ENCODE measurements at regions not wholly inside any gene's neighbourhood (a gene's known extent, or its start where the extent isn't known, plus 50 kb on each side); places are given as distances from the start of the nearest gene placed in this dataset.
"Not testable (repeated sequence)": the region's sequence is repeated elsewhere in the genome, so short reads cannot be mapped to it uniquely, and the experiment has no call there.

DNA sequence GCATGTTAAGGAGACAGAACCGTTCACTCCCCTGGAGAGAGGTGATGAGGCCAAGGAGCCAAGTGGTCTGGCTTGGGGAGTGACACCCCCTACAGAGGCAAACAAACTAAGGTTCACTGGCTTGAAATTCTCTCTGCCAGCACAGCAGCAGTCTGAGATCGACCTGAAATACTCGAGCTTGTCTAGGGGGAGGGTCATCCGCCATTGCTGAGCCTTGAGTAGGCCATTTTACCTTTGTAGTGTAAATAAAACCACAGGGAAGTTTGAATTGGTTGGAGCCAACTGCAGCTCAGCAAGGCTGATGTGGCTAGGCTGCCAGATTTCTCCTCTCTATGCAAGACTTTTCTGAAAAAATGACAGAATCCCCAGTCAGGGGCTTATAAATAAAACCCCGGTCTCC lies 52.9 kb downstream of the CDY2B start:
- H3K27me3 Mint-ChIP-seq; H3K4me1 Mint-ChIP-seq (ENCODE audit: low read depth); H3K4me3 Mint-ChIP-seq; H3K9me3 Mint-ChIP-seq (ENCODE audit: low read depth); H3K36me3 Mint-ChIP-seq; H3K27ac Mint-ChIP-seq: not testable (repeated sequence)

DNA sequence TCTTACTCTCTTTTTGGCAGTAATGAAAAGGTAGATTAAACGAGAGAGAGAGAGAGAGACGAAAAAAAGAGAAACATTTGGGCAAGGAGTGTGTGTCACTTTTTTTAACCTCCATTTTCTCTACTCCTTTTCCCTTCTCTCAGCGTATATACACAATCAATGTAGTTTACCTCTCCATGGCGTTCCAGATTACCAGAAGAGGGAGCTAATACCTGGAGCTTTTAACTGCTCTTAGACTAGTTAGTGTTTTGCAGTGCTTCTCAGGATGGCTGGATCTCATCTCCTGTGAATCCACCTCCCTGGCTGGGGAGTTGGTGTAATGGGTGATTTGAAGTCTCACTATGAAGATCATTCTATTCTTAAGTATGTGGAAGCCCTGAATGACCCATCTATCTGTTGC lies 60.3 kb downstream of the CDY2B start:
- not testable (repeated sequence) for H3K4me1 Mint-ChIP-seq (ENCODE audit: low read depth); H3K4me3 Mint-ChIP-seq; H3K27ac Mint-ChIP-seq; H3K27me3 Mint-ChIP-seq; H3K9me3 Mint-ChIP-seq (ENCODE audit: low read depth); H3K36me3 Mint-ChIP-seq

DNA sequence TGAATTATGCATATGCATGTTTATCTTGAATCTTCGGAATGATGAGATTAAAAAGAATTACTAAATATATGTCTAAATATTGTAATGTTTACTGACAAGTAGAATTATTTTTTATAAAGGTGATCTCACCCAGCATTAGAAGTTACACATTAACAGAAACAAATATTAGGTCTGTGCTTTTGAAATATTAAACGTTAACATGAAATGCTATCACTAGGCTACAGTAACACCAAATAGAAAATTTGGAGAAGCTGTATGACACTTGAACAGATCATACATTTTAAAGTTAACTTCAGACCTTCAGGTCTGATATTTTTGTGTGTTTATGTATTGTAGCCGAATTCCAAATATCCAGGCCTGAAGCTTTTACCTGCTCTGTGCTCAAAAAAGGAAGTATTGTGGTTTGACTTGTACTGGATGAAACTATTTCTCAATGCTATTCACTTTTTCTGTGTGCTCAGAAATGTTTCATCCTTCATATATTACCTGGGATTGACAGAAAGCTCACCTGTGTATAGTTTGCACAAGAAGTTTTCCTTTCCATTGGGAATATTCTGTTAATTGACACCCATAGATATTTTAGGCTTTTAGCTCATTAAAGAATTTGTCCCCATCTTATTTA lies 60.9 kb downstream of the CDY2B start:
- H3K27ac Mint-ChIP-seq; H3K4me3 Mint-ChIP-seq; H3K4me1 Mint-ChIP-seq (ENCODE audit: low read depth); H3K27me3 Mint-ChIP-seq; H3K36me3 Mint-ChIP-seq; H3K9me3 Mint-ChIP-seq (ENCODE audit: low read depth): not testable (repeated sequence)

DNA sequence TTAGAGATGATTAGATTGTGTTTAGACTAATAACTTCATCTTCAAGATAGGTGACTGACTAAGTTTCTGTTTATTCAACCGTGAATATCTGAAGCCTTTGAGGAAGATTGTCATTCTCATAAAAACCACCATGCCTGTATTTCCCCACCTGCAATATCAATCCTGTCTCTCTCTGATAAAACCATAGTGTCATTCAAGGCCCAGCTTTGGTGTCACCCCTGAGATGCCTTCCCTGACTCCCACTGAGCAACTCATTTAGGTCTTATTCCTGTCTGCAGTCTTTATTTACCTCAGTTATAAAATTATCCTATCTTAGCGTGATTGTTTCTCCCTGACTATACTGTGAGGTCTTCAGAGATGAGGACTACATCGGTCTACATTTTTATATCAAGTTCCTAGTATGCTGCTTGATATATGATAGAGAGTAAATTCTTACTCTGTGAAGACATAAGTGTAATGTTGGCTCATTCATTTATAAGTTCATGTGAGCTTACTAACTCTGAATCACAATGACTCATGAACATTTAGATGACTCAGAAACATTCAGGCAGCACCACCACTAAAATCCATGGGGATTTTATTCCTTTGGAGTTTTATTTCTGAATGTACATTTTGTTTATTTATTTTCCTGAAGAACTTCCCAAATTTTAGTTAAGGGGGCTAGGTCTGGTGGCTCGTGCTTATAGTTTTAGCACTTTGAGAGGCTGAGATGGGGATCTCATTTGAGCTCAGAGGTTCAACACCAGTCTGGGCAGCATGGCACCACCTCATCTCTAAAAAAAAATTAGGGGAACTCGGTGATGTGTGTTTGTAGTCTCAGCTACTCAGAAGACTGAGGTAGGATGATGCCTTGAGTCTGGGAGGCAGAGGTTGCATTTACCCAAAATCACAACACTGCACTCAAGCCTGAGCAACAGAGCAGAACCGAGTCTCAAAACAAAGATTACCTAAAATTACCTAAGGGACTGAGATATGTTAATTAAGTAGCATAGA lies 62.6 kb downstream of the CDY2B start:
- not testable (repeated sequence) for H3K9me3 Mint-ChIP-seq (ENCODE audit: low read depth); H3K27ac Mint-ChIP-seq; H3K27me3 Mint-ChIP-seq; H3K36me3 Mint-ChIP-seq; H3K4me3 Mint-ChIP-seq; H3K4me1 Mint-ChIP-seq (ENCODE audit: low read depth)

DNA sequence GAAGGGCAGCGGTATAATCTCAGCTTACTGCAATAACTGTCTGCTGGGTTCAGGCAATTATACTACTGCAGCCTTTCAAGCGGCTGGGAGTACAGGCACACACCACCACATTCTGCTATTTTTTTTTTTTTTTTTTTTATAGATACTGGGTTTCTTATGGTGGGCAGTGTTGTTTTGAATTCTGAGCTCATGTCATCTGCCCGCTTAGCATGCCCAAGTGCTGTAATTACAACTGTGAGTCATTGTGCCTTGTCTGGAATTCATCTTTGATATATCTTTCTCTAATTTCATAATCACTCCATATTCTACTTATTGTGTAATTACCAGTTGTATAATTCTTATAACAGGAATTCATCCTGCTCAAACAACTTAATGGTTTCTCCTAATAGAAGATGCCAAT lies 67.4 kb downstream of the CDY2B start:
- H3K36me3 Mint-ChIP-seq; H3K27me3 Mint-ChIP-seq; H3K4me3 Mint-ChIP-seq; H3K27ac Mint-ChIP-seq; H3K9me3 Mint-ChIP-seq (ENCODE audit: low read depth); H3K4me1 Mint-ChIP-seq (ENCODE audit: low read depth): not testable (repeated sequence)

DNA sequence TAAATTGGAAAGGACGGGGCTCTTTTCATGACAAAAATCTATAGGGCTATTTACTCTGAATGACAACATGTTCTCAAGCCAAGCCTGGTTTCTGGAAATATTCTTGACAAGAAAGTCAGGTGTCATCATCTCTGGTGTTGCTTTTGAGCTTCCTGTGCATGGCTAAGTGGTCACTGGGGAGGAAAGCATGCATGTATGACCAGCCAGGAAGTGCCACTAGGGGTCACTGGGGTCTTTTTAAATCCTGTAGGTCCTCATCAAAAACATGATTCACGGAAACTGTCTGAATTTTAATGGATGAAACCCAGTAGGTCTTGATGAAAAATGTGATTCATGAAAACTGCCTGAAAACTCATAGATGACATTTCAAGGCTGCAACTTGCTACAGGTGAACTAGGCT lies 80.1 kb downstream of the CDY2B start:
- not testable (repeated sequence) for H3K27ac Mint-ChIP-seq

DNA sequence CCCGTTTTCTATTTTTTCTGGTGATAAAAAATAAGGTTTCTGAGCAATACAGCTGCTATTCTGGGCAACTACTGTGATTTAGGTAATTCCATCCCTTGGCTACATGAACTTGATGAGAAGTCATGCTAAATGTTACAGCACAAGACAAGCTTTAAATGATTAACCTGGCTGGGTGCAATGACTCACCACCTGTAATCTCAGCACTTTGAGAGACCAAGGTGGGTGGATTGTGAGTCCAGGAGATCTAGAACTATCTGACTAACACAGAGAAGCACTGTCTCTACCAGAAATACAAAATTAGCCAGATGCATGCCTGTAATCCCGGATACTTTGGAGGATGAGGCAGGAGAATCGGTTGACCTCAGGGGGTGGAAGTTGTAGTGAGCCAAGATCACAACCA lies 92.8 kb downstream of the CDY2B start:
- H3K4me1 Mint-ChIP-seq (ENCODE audit: low read depth); H3K9me3 Mint-ChIP-seq (ENCODE audit: low read depth); H3K27me3 Mint-ChIP-seq; H3K4me3 Mint-ChIP-seq; H3K27ac Mint-ChIP-seq; H3K36me3 Mint-ChIP-seq: not testable (repeated sequence)

More for the DNA sequence above, 80.1 kb downstream of the CDY2B start:
- not testable (repeated sequence) for H3K4me1 Mint-ChIP-seq (ENCODE audit: low read depth); H3K36me3 Mint-ChIP-seq; H3K27me3 Mint-ChIP-seq; H3K9me3 Mint-ChIP-seq (ENCODE audit: low read depth); H3K4me3 Mint-ChIP-seq

DNA sequence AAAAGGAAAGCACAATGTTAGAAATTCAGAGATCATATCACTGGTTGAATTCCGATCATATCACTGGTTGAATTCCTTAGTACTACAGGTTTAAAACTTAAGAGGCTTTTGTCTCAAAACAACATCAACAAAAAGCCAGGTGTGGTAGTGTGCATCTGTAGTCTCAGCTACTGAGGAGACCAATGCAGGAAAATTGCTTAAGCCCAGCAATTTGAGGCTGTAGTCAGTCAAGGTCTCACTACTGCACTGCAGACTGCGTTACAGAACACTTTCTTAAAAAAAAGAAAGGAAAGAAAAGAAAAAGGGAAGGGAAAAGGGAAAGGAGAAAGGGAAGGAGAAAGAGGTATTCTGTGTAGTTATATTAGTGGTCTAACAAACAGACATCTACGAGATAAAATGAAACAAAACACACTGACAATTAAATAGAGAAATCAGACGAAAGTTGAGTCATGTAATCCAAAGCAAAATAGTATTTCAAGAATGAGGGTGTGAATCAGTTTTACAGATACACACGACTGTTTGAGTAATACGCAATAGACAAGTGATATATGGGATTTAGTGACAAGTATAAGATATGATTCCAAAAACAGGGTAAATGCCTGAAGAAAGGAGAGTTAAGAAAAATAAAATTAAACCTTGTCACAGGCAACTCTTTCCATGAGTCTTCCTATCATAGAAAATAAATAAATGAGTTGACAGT lies 113.9 kb downstream of the CDY2B start:
- H3K4me3 Mint-ChIP-seq; H3K4me1 Mint-ChIP-seq (ENCODE audit: low read depth); H3K36me3 Mint-ChIP-seq; H3K27me3 Mint-ChIP-seq; H3K9me3 Mint-ChIP-seq (ENCODE audit: low read depth); H3K27ac Mint-ChIP-seq: not testable (repeated sequence)

DNA sequence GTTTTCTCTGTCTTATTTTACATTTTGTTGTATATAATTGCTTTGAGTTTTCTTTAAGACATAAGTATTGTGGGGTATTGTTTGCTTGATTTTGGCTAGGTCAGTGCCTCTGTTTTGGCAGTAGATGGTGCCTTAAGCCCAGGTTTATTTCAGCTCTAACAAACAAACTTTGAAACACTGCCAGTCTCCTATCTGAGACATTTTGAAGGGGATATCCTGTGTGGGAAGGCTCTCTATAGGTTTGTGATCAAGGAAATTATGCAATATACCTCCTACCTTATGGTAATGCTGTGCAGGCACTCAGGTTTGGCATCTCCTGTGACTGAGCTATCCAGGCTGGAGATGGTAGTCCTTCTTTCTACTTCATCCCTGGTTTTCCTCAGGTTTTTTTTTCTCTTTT lies 120.8 kb downstream of the CDY2B start:
- not testable (repeated sequence) for H3K27ac Mint-ChIP-seq; H3K36me3 Mint-ChIP-seq; H3K4me1 Mint-ChIP-seq (ENCODE audit: low read depth); H3K4me3 Mint-ChIP-seq; H3K27me3 Mint-ChIP-seq; H3K9me3 Mint-ChIP-seq (ENCODE audit: low read depth)

DNA sequence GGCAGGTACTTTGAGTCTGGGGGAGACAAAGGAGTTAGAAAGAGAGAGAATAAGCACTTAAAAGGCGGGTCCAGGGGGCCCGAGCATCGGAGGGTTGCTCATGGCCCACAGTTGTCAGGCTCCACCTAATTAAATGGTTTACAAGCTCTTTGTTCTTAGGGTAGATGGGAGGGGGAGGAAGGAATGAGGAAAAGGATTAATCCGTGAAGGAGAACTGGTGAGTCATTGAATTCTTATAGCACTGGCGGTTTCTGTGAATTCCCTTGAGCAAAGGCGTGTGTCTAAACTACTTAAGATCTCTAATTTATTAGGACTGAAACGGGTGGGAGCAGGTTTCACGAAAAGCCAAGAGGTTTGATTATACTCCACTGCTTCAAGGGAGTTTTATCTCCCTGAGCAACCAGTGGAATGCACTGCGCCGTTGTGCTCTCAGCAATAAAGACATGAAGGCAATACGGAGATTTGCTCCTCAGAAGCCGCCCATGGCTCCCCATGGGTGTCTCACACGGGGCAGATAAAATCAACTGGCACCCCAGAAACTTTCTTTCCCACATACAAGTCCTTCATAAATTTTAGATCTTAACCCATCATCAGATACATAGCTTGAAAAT lies 127.0 kb downstream of the CDY2B start:
- not testable (repeated sequence) for H3K4me3 Mint-ChIP-seq, H3K27ac Mint-ChIP-seq, H3K27me3 Mint-ChIP-seq

DNA sequence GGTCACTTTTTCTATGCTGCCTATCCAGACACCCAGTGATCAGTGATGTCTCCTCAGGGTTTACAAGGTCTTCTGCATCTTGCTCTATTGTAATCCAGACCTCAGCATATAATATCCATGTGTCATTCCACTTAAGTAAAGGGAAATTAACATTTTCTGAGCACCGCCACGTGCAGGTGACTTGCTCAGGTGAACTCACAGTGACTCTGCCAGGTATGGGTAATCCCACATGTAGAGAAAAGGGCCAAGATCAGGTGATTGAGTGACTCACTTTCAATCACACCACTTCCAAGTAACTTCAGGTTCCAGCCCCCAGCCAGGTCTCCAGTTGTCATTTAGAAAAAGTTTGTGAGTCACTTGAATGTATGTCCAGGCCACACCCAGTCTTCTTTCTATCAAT lies 140.2 kb downstream of the CDY2B start:
- not testable (repeated sequence) for H3K36me3 Mint-ChIP-seq; H3K9me3 Mint-ChIP-seq (ENCODE audit: low read depth); H3K27ac Mint-ChIP-seq; H3K4me1 Mint-ChIP-seq (ENCODE audit: low read depth); H3K4me3 Mint-ChIP-seq; H3K27me3 Mint-ChIP-seq

More for the DNA sequence above, 127.0 kb downstream of the CDY2B start:
- not testable (repeated sequence) for H3K36me3 Mint-ChIP-seq; H3K4me1 Mint-ChIP-seq (ENCODE audit: low read depth); H3K9me3 Mint-ChIP-seq (ENCODE audit: low read depth)

DNA sequence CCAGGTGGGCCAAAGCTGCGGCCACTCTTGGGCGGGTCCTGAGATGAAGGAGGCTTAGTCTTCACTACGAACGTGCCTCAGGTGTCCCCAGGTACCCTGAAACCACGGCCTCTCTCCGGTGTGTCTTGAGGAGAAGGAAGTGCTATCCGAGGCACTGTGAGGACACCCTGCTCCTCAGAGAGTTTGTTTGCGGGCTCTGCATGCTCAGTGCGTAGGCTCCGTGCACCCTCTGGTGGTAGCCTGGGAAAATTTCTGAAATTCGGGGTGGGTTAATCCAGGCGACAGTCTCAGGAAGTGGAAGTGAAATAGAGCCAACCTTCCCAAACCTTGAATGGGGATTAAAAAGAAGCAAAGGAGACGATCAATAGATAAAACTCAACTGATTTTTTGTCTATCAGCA lies 150.5 kb downstream of the CDY2B start:
- not testable (repeated sequence) for H3K9me3 Mint-ChIP-seq (ENCODE audit: low read depth); H3K27me3 Mint-ChIP-seq; H3K4me3 Mint-ChIP-seq; H3K27ac Mint-ChIP-seq; H3K4me1 Mint-ChIP-seq (ENCODE audit: low read depth); H3K36me3 Mint-ChIP-seq

DNA sequence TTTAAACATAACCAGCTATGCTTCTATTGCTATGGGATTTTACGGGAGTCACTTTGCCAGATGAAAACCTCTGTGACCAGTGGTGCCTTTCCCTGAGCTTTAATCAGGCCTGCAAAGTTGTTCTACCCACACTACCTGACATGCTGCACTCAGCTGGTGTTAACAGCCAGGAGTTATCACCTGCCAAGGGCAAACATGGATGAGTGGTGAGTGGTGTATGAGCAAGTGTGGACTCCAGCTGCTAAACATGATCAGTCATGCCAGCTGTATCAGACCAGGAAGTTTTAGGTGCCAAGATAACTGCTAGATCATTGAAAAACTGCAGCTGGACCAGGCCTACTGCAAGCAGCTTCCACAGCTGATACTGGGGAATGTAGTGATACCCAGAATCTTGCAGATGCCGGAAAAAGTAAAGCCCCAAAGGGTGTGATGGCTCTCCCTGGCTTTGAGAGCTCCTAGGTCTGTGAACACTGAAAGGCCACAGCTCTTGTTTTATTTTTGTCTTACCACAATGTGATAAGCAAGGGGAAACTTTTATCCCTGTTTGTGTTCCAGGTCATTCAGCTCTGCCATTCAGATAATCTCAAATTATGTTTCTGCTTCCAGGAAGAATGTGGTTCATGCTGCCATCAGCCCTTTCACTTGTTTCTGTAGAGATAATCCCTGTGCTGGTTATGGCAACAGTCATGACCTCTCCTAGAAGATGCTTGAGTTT lies 163.5 kb downstream of the CDY2B start:
- H3K36me3 Mint-ChIP-seq; H3K4me1 Mint-ChIP-seq (ENCODE audit: low read depth); H3K27me3 Mint-ChIP-seq; H3K4me3 Mint-ChIP-seq; H3K27ac Mint-ChIP-seq; H3K9me3 Mint-ChIP-seq (ENCODE audit: low read depth): not testable (repeated sequence)

DNA sequence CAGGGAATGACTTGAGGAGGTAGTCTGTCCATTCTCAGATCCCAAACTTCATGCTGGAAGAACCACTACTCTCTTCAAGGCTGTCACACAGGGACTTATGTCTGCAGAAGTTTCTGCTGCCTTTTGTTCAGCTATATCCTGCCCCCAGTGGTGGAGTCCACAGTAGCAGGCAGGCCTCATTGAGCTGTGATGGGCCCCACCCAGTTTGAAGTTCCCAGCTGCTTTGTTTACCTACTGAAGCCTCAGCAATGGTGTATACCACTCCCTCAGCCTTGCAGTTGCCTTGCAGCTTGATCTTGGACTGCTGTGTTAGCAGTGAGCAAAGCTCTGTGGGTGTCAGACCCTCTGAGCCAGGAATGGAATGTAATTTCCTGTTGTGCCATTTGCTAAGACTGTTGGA lies 212.0 kb downstream of the CDY2B start:
- H3K4me1 Mint-ChIP-seq (ENCODE audit: low read depth); H3K27me3 Mint-ChIP-seq; H3K27ac Mint-ChIP-seq; H3K36me3 Mint-ChIP-seq; H3K4me3 Mint-ChIP-seq; H3K9me3 Mint-ChIP-seq (ENCODE audit: low read depth): not testable (repeated sequence)

DNA sequence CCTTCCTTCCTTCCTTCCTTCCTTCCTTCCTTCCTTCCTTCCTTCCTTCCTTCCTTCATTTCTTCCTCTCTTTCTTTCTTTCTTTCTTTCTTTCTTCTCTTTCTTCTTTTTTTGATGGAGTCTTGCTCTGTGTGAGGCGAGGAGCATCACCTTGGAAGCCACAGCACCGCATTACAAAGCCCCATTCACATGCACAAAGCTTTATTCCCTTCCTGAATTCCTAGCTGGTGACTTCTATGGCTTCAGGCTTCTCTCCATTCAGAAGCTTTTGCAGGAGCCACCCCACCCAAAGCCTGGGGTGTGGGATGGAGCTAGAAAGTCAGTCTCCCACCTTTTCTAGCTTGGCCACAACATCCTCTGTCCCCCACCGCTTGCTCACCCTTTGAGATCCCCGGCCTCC lies 237.0 kb downstream of the CDY2B start:
- not testable (repeated sequence) for H3K27me3 Mint-ChIP-seq; H3K36me3 Mint-ChIP-seq; H3K9me3 Mint-ChIP-seq (ENCODE audit: low read depth); H3K4me1 Mint-ChIP-seq (ENCODE audit: low read depth); H3K27ac Mint-ChIP-seq; H3K4me3 Mint-ChIP-seq
